Fibroblast of lung (primary cell): ENCODE measurements at regions not wholly inside any gene's neighbourhood (a gene's known extent, or its start where the extent isn't known, plus 50 kb on each side); places are given as distances from the start of the nearest gene placed in this dataset.

ENCODE experiments used
- EZH2 ChIP-seq: IDR thresholded peaks from 2 replicates; pipeline ENCODE4 v1.5.1; 2012; ENCODE audit warnings: low read length, control low read depth, mild to moderate bottlenecking; ENCODE audit errors: missing control alignments
- TF ChIP-seq, protein P1 (sequence below), 2 donors: IDR thresholded peaks in 1 of 2; conservative IDR thresholded peaks in 1 of 2; 1 replicate in 1 of 2; 2 replicates in 1 of 2; pipeline ENCODE4 v1.5.1; 2011 to 2012; ENCODE audit warnings: low read length in 2 of 2, control low read depth in 1 of 2, inconsistent platforms in 1 of 2, low read depth in 1 of 2, mild to moderate bottlenecking in 1 of 2

GRCh38 chr4:14333616-14334015 lies 668.7 kb upstream of the CPEB2 start:
- TF ChIP-seq, protein P1, sequence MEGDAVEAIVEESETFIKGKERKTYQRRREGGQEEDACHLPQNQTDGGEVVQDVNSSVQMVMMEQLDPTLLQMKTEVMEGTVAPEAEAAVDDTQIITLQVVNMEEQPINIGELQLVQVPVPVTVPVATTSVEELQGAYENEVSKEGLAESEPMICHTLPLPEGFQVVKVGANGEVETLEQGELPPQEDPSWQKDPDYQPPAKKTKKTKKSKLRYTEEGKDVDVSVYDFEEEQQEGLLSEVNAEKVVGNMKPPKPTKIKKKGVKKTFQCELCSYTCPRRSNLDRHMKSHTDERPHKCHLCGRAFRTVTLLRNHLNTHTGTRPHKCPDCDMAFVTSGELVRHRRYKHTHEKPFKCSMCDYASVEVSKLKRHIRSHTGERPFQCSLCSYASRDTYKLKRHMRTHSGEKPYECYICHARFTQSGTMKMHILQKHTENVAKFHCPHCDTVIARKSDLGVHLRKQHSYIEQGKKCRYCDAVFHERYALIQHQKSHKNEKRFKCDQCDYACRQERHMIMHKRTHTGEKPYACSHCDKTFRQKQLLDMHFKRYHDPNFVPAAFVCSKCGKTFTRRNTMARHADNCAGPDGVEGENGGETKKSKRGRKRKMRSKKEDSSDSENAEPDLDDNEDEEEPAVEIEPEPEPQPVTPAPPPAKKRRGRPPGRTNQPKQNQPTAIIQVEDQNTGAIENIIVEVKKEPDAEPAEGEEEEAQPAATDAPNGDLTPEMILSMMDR (conservative IDR thresholded peaks at IDR 0.05 in 1 of 2, IDR thresholded peaks at IDR 0.05 in 1 of 2; ENCODE audit: low read depth in 1 of 2, low read length in 2 of 2), result no peak
- no peak for TF ChIP-seq EZH2
